ENCODE measurements at regions not wholly inside any gene's neighbourhood (a gene's known extent, or its start where the extent isn't known, plus 50 kb on each side); places are given as distances from the start of the nearest gene placed in this dataset.

DNA sequence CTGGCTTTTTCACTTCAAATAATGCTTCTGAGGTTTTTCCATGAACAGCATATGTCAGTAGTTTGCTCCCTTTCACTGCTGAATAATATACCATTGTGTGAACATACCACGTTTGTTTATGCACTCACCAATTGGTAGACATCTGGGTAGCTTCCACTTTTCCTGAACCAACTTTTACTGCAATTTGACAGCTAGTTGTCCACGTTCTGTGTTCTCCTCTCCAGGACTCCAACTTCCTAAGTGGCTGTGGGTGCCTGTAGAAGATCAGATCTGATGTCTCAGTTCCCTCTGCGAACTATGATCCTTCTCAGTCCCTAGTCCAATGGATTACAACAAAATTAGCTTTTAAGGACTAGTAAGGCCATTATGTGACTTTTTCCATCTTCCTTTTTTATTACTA lies 64.7 kb upstream of the PTCHD1 start:
- TF ChIP-seq, protein P1, sequence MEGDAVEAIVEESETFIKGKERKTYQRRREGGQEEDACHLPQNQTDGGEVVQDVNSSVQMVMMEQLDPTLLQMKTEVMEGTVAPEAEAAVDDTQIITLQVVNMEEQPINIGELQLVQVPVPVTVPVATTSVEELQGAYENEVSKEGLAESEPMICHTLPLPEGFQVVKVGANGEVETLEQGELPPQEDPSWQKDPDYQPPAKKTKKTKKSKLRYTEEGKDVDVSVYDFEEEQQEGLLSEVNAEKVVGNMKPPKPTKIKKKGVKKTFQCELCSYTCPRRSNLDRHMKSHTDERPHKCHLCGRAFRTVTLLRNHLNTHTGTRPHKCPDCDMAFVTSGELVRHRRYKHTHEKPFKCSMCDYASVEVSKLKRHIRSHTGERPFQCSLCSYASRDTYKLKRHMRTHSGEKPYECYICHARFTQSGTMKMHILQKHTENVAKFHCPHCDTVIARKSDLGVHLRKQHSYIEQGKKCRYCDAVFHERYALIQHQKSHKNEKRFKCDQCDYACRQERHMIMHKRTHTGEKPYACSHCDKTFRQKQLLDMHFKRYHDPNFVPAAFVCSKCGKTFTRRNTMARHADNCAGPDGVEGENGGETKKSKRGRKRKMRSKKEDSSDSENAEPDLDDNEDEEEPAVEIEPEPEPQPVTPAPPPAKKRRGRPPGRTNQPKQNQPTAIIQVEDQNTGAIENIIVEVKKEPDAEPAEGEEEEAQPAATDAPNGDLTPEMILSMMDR (IDR thresholded peaks at IDR 0.05; ENCODE audit: low read depth, low read length), result no peak
- no peak for TF ChIP-seq EZH2phosphoT487 (IDR thresholded peaks at IDR 0.05; ENCODE audit: low read depth)

Data from OCI-LY3 (cell line).